NCI-H1092 (cell line): ENCODE measurements at regions not wholly inside any gene's neighbourhood (a gene's known extent, or its start where the extent isn't known, plus 50 kb on each side); places are given as distances from the start of the nearest gene placed in this dataset.
A peak's percentile ranks its signal among the peaks of the same experiment; 100 is the strongest.

ENCODE experiments used
- DNase-seq: peaks from one replicate; lab custom pipeline; 2025; lab: John Stamatoyannopoulos, UW

GRCh38 chr2:67838205-67838604, 224.6 kb downstream of the C1D start:
- no peak for DNase-seq

GRCh38 chr2:67839242-67839641, 223.6 kb downstream of the C1D start:
- DNase-seq, result no peak

GRCh38 chr2:67839668-67840067, 223.1 kb downstream of the C1D start:
- no peak for DNase-seq

GRCh38 chr2:67840460-67841068, 222.2 kb downstream of the C1D start:
- peak; percentile 23 for DNase-seq

GRCh38 chr2:67841711-67842110, 221.1 kb downstream of the C1D start:
- no peak for DNase-seq

- DNase-seq, result no peak
Measured at GRCh38 chr2:67842375-67842959, 220.3 kb downstream of the C1D start.

GRCh38 chr2:67844024-67844540, 218.7 kb downstream of the C1D start:
- DNase-seq, result no peak

GRCh38 chr2:67845621-67846369, 217.0 kb downstream of the C1D start:
- DNase-seq, result no peak

- DNase-seq, result peak; percentile 86
Measured at GRCh38 chr2:67846370-67847070, 216.3 kb downstream of the C1D start.

- no peak for DNase-seq
Measured at GRCh38 chr2:67848551-67849285, 214.1 kb downstream of the C1D start.

- DNase-seq, result no peak
Measured at GRCh38 chr2:67851016-67851415, 211.8 kb downstream of the C1D start.

GRCh38 chr2:67851956-67852824, 210.6 kb downstream of the C1D start:
- no peak for DNase-seq

- no peak for DNase-seq
Measured at GRCh38 chr2:67854103-67854743, 208.6 kb downstream of the C1D start.

GRCh38 chr2:67854798-67855197, 208.0 kb downstream of the C1D start:
- no peak for DNase-seq

- no peak for DNase-seq
Measured at GRCh38 chr2:67856866-67857265, 205.9 kb downstream of the C1D start.

- no peak for DNase-seq
Measured at GRCh38 chr2:67857836-67858235, 205.0 kb downstream of the C1D start.

- DNase-seq, result no peak
Measured at GRCh38 chr2:67858886-67859285, 203.9 kb downstream of the C1D start.

GRCh38 chr2:67865917-67866316, 196.9 kb downstream of the C1D start:
- DNase-seq, result no peak

- DNase-seq, result no peak
Measured at GRCh38 chr2:67867735-67868134, 195.1 kb downstream of the C1D start.

- DNase-seq, result no peak
Measured at GRCh38 chr2:67871686-67872412, 191.0 kb downstream of the C1D start.
